Stimulated activated CD4-positive, alpha-beta T cell treated with anti-CD3 and anti-CD28 coated beads, Interleukin-4, amount 100 ng/mL, for 4 hours (primary cell): ENCODE measurements at regions not wholly inside any gene's neighbourhood (a gene's known extent, or its start where the extent isn't known, plus 50 kb on each side); places are given as distances from the start of the nearest gene placed in this dataset.
"Not testable (repeated sequence)": the region's sequence is repeated elsewhere in the genome, so short reads cannot be mapped to it uniquely, and the experiment has no call there.

Experiments
- DNase-seq, 2 experiments: peaks; one replicate each; pipeline ENCODE4 v3.0.0-alpha.2; 2020

DNA sequence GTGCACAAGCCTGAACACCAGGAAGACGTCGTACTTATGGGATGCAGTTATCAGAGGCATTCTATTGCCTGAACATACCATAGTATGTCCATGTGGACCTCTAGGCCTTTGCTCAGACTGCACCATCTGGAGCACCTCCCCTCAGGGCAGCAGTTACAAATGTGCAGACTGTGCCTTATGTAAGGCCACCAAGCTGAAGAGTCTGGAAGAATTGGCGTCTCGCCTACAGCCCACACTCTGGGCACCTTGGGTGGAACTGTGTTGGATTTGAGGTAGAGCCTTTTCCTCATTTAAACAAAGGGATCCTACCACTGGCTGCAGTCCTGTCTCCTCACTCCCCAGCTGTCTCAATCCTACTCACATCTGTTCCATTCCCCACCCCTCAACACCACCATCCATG, 204.3 kb upstream of the FRMD6 start:
- no peak for DNase-seq

DNA sequence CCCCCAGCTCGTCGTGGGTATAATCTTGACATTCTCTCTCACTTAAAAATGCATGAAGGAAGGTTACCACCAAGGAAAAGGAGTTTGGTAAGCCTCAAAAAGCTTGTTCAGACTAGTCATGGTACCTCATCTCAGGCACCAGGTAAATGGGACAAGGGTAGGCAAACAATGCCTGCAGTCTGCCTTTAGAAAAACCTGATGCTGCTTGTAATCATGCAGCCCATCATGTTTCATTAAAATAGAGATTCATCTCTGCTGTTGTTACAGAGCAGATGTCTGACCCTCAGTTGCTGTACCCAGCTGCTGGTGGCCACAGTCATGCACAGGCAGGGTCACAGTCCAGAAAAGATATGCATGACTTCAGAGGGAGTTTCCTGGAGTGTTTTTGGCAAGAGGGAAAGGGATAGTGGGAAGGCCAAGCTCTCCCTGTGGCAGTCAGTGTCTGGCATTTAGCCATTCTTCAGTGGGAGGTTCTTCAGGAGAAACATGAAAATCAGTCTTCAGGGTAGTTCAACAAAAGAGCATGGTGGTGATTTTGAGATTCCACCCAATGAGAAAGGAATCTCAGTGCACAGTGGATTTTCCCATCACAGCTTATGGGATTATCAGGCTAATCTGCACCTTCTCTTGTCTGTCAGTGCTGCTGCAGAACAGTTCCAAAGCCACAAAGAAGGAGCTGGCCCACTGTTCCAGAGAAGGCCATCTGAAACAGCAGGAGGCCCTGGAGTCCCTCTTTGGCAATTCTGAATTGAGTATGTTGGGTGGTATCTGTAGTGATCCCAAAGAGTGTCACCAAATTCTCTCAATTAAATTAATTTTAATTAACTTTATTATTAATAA, 202.7 kb upstream of the FRMD6 start:
- DNase-seq: no peak

DNA sequence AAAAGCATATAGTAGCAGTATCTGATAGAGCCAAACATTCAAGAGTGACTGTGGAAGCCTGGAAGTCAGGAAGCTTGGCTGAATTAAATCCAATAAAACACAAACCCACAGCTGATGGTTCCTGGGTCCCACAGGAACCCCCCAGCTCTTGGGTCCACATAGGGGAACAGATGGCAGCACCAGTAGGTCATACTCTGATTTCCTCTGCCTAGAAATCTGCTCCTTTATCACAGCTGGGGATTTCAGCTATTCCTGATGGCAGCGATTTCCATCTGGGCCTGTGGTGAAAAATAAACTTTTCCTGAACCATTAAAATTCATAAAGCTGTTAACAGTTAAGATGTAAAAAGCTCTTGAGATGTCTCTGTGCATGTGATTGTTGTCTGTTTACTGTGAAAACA, 202.0 kb upstream of the FRMD6 start:
- no peak for DNase-seq

DNA sequence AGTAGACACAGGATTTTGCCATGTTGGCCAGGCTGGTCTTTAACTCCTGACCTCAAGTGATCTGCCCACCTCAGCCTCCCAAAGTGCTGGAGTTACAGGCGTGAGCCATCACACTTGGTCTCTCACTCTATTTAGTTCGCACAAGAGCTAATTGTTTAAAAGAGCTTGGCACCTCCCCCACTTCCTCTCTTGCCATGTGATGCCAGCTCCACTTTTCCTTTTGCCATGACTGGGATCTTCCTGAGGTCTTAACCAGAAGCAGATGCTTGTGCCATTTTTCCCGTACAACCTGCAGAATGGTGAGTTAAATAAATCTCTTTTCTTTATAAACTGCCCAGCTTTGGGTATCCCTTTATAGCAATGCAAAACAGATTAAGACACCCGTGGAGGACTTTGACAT, 200.1 kb upstream of the FRMD6 start:
- DNase-seq: no peak

DNA sequence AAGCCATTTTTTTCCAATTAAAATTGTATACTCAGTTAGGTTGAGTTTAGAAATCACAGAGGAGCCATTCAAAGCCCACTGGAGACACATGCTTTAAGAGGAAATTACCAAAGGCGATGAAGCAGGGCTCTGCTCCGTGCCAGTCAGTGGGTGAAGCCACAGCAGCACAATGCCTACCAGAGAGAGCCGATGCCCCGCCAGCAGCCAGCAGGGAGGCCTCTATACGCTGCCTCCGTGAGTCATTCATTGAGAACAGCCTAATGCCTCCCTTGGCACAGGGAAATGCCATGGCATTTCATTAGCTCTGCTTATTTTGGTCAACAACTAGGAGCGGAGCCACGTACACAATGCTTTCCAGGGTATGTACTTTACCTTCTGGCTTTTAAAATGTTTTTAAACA, 197.8 kb upstream of the FRMD6 start:
- no peak for DNase-seq

DNA sequence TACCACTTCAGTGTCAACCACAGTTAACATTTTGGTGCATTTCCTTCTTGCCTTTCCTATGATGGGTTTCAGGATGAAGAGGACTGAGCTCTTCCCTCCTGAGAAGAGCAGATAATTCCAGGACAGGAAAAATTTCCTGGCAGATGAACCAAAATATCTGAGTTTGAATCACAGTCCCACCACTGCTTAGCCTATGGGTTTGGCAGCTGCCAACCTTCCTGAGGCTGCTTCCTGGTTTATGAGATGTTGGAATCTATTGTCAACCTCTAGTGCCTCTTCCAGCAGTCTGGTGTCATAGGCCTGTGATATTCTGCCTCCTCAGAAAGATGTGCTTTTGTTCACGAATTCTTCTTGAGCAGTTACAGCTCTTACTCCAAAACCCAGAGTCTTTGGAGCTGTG, 197.4 kb upstream of the FRMD6 start:
- DNase-seq: no peak

DNA sequence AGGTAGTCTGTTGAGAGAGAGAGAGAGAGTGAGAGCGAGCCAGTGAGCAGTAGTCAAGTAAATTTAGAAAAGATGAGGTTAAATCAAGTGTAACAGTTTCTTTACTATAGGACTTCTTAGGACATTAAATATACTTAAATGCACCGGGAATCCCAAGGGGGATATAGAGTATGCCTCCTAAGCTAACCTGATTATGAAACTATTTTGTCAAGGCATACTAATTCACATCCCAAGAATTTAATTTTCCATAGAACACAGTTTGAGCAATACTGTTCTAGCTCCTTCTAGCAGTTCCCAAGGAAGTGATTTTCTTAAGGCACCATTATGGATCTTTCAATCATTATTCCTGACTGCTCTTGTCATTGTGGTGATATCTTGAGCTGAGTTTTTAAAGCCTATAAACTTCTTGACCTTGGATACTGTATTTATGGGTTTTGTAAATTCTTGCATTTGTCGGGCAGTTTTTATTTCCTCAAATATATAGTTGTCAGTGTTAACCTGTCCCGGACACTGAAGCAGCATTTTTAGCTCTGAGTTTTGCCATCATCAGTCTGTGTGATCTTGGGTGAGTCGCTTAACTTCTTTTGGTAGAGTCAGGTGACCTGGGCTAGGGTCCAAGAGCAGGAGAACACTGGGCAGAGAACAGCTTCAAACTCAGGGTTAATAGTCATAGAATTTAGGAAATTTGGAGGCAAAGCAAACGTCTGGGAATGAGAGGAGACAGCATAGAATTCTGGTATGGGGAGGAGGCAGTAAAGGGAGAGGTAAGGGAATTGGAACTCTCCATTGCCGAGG, 196.5 kb upstream of the FRMD6 start:
- DNase-seq: no peak

DNA sequence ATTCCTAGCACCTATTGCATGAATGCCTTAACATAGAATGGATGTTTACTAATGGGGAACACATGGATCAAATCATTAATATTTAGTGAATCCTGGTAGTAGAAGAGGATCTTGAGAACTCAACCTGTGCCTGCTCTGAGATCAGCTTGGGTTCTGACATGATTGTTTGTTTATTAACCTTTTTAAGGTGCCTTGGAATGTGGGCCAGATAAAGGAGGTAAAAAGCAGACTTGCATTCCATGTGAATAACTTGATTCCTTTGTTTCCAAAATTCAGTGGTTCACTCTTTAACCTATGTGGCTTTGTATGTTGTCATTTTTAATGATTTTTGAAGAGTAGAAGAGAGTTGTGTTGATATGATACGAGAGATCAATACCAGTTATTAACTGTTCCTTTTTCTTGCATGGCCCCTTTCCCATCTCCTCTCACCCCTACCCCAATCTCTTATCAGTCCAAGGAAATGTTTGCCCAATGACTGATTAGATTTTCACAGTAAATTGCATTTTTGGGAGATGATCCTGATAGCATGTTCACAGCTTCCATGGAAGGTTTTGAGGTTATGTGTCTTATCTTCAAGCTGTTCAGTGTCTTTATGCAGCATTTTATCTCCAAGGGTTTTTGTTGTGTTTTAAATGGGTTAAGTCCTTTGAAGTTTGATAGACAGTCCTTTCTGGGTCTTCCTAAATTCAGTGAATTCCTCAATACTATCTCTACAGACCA, 193.7 kb upstream of the FRMD6 start:
- no peak for DNase-seq

DNA sequence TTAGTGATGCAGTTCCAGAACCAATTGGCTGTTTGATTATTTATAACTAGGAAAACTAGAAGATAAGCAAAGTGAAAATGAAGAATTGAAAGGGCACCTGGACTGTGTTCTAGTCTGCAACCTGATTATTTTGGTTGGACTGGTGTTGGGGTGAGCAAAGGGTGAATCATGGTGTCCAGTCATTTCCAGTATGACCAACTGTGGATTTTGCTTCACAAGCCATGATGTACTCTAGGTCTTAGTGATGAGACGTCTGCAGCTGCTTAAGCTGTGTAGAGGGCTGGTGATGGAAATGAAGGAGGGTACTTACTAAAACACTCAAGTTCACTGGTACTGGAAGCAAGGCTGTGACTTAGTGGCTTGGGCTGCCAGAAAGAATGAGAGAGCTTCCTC, 193.2 kb upstream of the FRMD6 start:
- no peak for DNase-seq

DNA sequence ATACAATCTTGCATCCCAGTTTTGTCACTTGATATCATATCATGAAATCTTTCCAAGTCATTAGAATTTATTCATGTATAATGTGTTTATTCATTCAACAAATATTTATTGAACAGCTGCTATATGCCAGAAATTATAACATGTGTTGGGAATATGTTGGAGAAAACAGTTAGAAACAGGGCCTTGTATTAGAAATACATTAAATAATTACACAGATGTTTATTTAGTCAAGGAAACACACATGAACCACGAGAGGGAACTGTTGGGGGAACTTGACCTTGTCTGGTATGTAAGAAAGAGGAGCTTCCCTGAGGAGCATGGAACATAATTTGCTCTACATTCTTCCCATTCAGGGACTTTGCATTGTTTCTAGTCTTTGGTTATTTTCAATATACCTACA, 191.7 kb upstream of the FRMD6 start:
- no peak for DNase-seq

DNA sequence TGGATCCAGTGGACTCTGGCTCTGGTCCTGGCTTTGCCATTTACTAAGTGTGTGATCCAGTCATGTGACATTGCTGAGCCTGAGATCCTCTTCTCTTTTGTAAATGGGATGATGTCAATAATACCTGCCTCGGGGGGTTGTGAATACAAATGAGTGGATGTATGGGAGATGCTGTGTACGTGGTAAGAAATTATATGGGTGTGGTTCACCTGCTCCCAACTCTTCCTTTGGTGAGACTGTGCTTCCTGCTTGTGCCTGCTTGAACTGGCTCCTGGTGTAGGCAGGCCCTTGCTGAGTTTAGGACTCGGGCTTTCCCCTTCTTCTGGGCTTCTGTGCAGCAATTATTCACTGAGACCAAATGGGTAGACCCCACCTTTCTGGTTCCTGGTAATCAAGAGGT, 189.5 kb upstream of the FRMD6 start:
- DNase-seq: no peak

DNA sequence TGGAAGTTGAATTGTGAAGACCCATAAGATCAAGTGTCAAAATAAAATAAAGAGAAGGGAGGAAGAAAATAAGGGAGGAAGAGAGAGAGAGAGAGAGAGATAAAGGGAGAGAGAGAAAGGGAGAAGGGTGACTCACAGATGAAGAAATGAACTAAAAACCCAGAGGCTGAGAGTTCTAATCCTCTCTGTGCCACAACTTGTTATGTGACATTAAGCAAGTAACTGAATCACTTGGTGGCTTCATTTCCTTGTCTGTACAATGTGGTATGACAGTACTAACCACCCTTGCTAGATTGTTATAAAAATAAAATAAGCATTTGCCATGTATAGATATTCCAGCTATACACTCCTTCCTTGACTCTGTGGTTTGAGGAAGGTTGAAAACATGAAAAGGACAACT, 189.0 kb upstream of the FRMD6 start:
- no peak for DNase-seq

DNA sequence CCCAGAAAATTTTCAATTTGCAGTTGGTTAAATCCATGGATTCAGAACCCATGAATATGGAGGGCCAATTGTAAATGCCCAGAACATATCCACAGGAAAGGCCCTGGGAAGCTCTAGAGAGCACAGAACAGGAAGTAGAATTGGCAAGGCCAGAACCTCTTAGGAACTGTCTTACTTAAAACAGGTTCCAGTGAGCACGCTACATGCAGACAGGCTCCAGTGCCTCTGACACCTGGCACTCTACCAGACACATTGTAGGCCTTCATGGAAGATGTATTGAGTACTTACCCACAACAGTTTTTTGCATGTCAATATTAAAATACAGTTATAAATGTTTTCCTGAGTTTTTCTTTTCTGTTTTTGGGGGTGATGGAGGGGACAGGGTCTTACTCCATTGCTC, 188.2 kb upstream of the FRMD6 start:
- DNase-seq: no peak

DNA sequence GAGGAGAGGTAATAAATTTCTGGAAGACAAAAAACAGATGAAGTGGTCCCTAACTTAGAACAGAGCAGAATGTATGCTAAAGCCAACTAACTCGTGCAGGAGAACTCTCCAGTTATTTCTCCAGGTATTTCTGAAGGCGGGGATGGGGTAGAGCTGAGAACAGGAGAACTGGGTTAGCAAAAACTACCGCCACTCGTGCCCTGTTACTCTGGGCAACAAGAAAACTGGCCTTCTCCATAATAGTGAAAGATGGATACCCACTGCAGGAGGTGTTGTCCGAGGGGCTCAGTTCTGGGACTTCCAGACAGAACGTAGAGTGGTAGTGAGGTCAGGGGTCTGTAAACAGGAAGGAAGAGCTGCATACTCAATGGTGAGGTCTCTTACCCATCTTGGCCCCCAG, 187.3 kb upstream of the FRMD6 start:
- no peak for DNase-seq

DNA sequence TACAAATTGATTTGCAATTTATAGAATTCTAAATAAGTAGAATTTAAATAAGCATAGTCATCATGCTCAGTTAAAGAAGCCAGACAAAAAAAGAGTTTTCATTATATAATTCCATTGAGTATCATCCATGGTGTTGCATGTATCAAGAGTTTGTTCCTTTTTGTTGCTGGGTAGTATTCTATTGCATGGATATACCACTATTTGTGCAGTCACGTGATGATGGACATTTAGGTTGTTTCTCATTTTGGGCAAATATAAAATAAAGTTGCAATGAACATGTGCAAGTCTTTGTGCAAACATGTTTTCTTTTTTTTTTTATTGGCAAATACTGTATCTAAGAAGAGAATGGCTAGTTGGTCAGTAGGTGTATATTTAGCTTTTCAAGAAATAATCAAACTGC, 186.2 kb upstream of the FRMD6 start:
- no peak for DNase-seq

DNA sequence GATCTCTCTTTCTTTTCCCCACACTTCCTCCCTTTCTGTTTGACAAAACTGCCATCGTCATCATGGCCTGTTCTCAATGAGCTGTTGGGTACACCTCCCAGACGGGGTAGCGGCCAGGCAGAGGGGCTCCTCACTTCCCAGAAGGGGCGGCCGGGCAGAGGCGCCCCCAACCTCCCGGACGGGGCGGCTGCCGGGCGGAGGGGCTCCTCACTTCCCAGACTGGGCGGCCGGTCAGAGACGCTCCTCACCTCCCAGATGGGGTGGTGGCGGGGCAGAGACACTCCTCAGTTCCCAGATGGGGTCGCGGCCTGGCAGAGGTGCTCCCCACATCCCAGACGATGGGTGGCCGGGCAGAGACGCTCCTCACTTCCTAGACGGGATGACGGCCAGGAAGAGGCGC, 184.3 kb upstream of the FRMD6 start:
- not testable (repeated sequence) for DNase-seq

DNA sequence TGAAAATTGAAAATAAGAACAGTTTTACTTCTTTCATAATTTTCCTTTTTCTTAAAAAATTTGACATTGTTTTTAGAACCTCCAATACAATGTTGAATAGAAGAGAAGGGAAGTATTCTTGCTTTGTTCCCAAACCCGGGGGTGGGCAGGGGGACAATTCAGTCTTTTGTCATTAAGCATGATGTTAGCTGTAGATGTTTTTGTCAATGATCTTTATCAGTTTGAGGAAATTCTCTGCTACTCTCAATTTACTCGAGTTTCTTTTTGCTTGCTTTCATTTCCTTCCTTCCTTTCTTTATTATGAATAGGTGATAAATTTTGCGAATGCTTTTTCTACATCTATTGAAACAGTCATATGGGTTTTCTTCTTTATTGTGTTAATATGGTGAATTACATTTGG, 183.2 kb upstream of the FRMD6 start:
- DNase-seq: no peak

DNA sequence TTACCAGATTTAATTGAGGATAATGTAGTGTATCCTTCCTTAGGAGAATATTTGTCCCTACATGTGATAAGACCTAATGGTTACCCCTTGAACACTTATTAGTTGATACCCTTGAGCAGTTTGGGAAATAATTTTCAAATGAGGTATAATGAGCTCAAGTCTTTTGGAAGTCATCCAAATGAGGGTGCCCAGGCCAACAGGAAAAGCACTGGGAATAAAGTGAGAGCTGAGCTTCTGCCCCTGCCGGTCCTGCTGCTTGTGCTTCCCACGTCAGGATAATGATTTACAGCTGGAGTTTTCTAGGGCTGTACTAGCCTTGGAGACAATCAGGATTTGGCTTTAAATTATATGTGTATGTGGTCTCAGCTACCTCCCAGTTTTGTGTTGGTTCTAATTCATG, 178.8 kb upstream of the FRMD6 start:
- no peak for DNase-seq

DNA sequence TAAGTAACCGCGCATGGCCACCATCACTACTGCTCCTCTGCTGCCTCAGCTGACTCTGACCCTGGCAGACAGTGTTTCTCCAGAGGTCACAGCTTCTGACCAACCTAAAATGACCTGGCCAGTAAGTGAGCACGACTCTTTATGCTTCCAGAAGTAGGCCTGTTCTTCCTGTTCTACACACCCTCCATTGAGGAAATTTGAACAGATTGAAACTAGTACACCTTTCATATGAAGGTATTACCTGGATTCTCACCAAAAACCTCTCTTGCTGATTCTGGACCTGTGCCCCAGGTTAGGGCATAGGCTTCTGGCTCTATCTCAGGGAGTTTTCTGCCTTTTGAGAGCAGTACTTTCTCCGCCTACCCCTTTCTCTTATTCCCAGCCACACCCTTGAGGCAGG, 178.4 kb upstream of the FRMD6 start:
- DNase-seq: no peak

DNA sequence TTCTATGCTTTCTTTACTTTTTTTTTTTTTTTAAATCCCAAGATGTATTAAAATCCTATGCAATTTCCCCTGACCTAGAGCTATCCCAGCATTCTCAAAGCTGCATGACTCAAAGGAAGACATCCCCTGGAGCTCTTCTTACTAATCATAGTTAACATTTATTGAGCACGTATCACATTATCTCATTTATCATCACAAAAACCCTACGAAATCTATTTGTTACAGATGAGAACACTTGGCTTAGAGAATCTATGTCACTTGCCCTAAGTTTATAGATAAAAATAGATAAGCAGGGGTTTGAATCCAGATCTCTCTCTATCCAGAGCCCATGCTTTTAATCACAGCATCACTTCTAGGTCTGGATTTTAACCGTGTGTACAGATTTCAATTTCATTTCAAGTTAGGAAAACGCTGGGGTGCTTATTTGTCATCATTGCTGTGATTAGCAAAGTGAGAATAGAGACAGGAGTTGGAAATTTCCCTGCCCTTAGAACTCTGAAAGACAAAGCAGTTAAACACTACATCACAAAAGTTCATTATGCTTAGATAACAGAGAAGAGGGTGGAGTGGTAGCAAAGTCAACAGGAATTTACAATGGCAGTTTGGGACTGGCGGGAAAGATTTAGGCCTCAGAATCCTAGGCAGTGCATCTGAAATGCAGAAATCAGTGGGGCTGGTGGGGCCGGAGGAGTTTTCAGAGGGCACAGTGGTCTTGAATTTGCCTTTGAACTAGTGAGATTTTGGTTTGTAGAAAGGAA, 177.7 kb upstream of the FRMD6 start:
- no peak for DNase-seq

DNA sequence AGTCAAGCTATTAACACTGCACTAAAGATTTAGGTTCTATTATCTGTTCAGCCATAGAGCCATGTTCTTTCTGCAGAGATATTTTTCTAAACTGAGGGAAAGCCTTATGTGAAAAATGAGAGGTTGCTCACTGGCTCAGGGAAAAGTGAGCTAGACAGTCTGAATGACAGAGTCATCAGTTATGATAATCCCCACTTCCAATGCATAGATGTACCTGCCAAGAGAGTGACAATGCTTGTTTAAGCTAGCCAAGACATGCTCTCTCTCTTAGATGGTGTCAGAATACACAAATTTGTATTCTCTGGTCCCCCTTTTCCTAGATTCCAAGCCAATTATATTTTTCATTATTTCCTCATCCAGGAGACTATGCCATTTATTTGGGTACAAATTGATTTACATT, 176.9 kb upstream of the FRMD6 start:
- DNase-seq: no peak

DNA sequence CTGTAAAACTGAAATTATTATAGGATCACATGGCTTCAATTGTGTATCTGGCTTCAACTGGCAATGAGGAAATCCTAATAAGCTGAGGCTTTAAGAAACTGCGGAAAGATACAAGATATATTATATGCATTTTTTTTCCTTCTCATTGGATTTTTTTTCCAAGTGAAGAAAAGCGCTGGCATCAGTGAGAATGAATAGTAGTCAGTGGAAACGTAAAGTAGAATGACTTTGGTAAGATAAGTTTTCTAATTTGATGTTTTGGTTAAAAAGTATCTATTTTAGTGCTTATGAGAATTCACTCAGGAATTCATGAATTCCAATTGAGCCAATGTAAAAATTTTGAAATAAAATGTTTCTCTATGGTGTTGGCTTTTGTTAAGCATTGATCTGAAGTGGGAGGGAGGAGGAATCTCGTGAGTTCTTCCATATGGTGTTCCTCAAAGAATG, 173.5 kb upstream of the FRMD6 start:
- DNase-seq: no peak
